Hepatocyte (in vitro differentiated cells): ENCODE measurements at regions not wholly inside any gene's neighbourhood (a gene's known extent, or its start where the extent isn't known, plus 50 kb on each side); places are given as distances from the start of the nearest gene placed in this dataset.

ENCODE experiments used
- CTCF ChIP-seq: fragments of 200-600 bp; sonication (generic); IDR thresholded peaks from 2 replicates; pipeline ENCODE4 v1.5.1; 2016; ENCODE audit warnings: antibody characterized with exemption, mild to moderate bottlenecking; ENCODE audit not compliant: poor library complexity
- EZH2 ChIP-seq: fragments of 200-600 bp; sonication (generic); IDR thresholded peaks from 2 replicates; pipeline ENCODE4 v1.6.1; 2016; ENCODE audit warnings: antibody characterized with exemption, mild to moderate bottlenecking, borderline replicate concordance

- TF ChIP-seq CTCF (no peak), EZH2 (no peak)
Observed at GRCh38 chr9:7303907-7304626, 495.5 kb downstream of the DMAC1 start.
